Neural crest cell (in vitro differentiated cells): ENCODE measurements at regions not wholly inside any gene's neighbourhood (a gene's known extent, or its start where the extent isn't known, plus 50 kb on each side); places are given as distances from the start of the nearest gene placed in this dataset.

Experiments
- DNase-seq: peaks from one replicate; pipeline ENCODE4 v3.0.0; 2021; ENCODE audit warnings: low read depth, mixed read lengths, low spot score
- H3K27ac Mint-ChIP-seq: one replicate; pipeline ENCODE4 v1.8.0; 2021; ENCODE audit warnings: mild to moderate bottlenecking, mixed read lengths; ENCODE audit not compliant: unreplicated experiment
- H3K27me3 Mint-ChIP-seq: 2 replicates; pipeline ENCODE4 v1.8.0; 2021; ENCODE audit warnings: low read depth, mild to moderate bottlenecking, mixed read lengths
- H3K36me3 Mint-ChIP-seq: 2 replicates; pipeline ENCODE4 v1.8.0; 2021; ENCODE audit warnings: low read depth, mild to moderate bottlenecking, mixed read lengths
- H3K4me1 Mint-ChIP-seq: 2 replicates; pipeline ENCODE4 v1.8.0; 2021; ENCODE audit warnings: mixed read lengths
- H3K4me3 Mint-ChIP-seq: one replicate; pipeline ENCODE4 v1.8.0; 2021; ENCODE audit warnings: mild to moderate bottlenecking, mixed read lengths
- H3K9me3 Mint-ChIP-seq: 2 replicates; pipeline ENCODE4 v1.8.0; 2021; ENCODE audit warnings: mixed read lengths
- CTCF ChIP-seq: fragments of 200-600 bp; sonication (generic); conservative IDR thresholded peaks from 2 replicates; pipeline ENCODE4 v1.5.0; 2021; ENCODE audit warnings: antibody characterized with exemption, mild to moderate bottlenecking

GRCh38 chr11:25529572-25529971 is 802.4 kb upstream of the ANO3 start:
- H3K36me3 Mint-ChIP-seq, result no peaks in the 10 kb centered on the region
- H3K27me3 Mint-ChIP-seq, result no peaks in the 10 kb centered on the region
- TF ChIP-seq CTCF, result no peak
- H3K4me3 Mint-ChIP-seq, result no peak overlapping the region
- no peak for DNase-seq
- no peaks in the 10 kb centered on the region for H3K9me3 Mint-ChIP-seq
- H3K4me1 Mint-ChIP-seq, result no peaks in the 10 kb centered on the region
- no peak overlapping the region for H3K27ac Mint-ChIP-seq

GRCh38 chr11:25535467-25536272 is 796.3 kb upstream of the ANO3 start:
- Mint-ChIP-seq H3K4me1 (no peaks in the 10 kb centered on the region), H3K36me3 (no peaks in the 10 kb centered on the region), H3K27me3 (no peaks in the 10 kb centered on the region), H3K4me3 (no peak overlapping the region), H3K9me3 (peaks cover 2% of the 10 kb centered on the region), H3K27ac (no peak overlapping the region)
- DNase-seq, result no peak
- TF ChIP-seq CTCF, result no peak

GRCh38 chr11:25536289-25536688 is 795.6 kb upstream of the ANO3 start:
- Mint-ChIP-seq H3K4me3 (no peak overlapping the region), H3K36me3 (no peaks in the 10 kb centered on the region), H3K27me3 (no peaks in the 10 kb centered on the region), H3K4me1 (no peaks in the 10 kb centered on the region), H3K9me3 (peaks cover 2% of the 10 kb centered on the region), H3K27ac (no peak overlapping the region)
- no peak for TF ChIP-seq CTCF
- no peak for DNase-seq

- TF ChIP-seq CTCF, result no peak
- Mint-ChIP-seq H3K27ac (no peak overlapping the region), H3K27me3 (no peaks in the 10 kb centered on the region), H3K4me1 (no peaks in the 10 kb centered on the region), H3K4me3 (no peak overlapping the region), H3K9me3 (peaks cover 2% of the 10 kb centered on the region), H3K36me3 (no peaks in the 10 kb centered on the region)
- no peak for DNase-seq
Observed at GRCh38 chr11:25537393-25537792, 794.5 kb upstream of the ANO3 start.

- no peak for DNase-seq
- Mint-ChIP-seq H3K36me3 (no peaks in the 10 kb centered on the region), H3K4me3 (no peak overlapping the region), H3K9me3 (peaks cover 2% of the 10 kb centered on the region), H3K27me3 (no peaks in the 10 kb centered on the region), H3K4me1 (no peaks in the 10 kb centered on the region), H3K27ac (no peak overlapping the region)
- TF ChIP-seq CTCF, result no peak
Observed at GRCh38 chr11:25547292-25547691, 784.6 kb upstream of the ANO3 start.
